GM04504 (cell line): ENCODE measurements at regions not wholly inside any gene's neighbourhood (a gene's known extent, or its start where the extent isn't known, plus 50 kb on each side); places are given as distances from the start of the nearest gene placed in this dataset.
"Not testable (repeated sequence)": the region's sequence is repeated elsewhere in the genome, so short reads cannot be mapped to it uniquely, and the experiment has no call there.

Experiments
- DNase-seq: peaks from one replicate; pipeline ENCODE4 v3.0.0-alpha.2; 2012; ENCODE audit warnings: low read depth

GRCh38 chr9:30012622-30013021, 2371.8 kb upstream of the ACO1 start:
- DNase-seq, result no peak

DNA sequence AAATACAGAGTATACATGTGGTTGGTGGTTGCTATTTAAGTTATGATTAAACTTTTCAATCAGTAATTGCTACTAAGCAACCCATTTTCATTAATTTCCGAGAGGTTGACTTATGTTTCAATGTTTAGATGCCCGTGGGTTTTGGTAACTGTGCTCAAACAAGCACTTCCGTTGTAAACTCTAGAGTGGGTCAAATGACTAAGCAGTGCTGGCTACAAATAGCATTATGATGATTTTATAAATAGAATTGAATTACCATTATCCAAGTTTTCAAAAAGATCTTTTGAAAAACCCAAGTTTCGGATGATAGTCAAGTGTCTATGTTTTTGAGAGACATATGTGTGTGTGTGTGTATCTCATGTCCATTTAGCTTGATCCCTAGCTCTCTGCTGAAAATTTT, 2369.4 kb upstream of the ACO1 start:
- no peak for DNase-seq

- no peak for DNase-seq
These were observed 2364.3 kb upstream of the ACO1 start for GRCh38 chr9:30020161-30020560.

DNA sequence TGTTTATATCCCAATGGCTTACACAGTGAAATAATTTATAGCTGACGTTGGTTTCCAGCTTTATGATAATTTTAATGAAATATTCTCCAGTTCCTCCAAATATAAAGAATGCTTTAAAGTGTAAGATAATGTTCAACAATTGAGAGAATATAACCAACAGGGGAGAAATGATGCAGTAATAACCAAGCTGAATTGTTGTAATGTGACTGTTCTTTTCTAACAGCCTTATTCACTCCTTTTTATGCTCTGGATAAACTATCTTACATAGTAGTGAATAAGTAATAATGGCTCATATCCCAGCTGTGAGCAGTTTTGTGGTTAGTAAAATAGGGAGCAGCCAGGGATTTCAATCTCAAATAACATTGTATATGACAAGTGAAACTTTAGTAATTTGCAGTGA, 2348.7 kb upstream of the ACO1 start:
- no peak for DNase-seq

GRCh38 chr9:30036558-30036957, 2347.9 kb upstream of the ACO1 start:
- DNase-seq, result no peak

- no peak for DNase-seq
These were observed 2344.7 kb upstream of the ACO1 start for GRCh38 chr9:30039712-30040111.

DNA sequence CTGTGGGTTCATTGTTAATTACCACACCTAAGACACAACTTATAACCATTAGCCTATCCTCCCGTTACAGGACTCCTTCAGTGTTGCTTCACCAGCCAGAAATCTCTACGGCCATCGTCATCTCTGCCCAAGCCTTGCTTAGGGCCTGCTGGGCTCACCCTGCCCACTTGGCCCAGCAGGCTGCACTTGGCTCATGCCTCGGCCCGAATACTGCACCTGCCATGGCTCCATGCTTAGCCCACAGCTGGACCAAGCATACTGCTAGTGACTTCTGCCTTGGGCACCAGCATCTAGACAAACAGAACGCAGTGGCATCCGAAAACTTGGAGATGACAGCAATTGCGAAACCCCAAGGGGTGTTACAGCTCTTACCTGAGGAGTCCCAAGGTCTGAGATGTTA, 2336.0 kb upstream of the ACO1 start:
- DNase-seq, result no peak

DNA sequence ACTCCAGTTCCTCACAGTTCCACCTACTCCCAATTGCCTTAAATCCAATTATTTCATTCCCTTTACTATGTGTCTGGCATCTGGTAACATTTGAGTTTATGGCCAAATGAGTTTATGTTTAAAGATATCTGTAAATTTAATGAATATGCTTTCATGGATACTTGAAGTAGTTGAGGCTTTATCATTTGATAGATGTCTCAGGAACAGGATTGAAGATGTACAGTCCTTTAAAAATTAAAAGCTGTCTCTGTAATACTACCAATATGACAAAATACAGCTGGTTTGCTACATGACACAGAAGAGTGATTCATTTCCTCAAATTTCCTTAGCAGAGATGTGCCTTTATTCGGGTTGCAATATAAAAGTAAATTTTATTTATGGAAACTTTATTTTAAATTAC, 2326.0 kb upstream of the ACO1 start:
- DNase-seq, result no peak

- DNase-seq, result no peak
These were observed 2323.5 kb upstream of the ACO1 start for GRCh38 chr9:30060976-30061375.

GRCh38 chr9:30065888-30066287, 2318.6 kb upstream of the ACO1 start:
- no peak for DNase-seq

GRCh38 chr9:30069236-30069635, 2315.2 kb upstream of the ACO1 start:
- not testable (repeated sequence) for DNase-seq

- no peak for DNase-seq
These were observed 2309.4 kb upstream of the ACO1 start for GRCh38 chr9:30075022-30075421.

DNA sequence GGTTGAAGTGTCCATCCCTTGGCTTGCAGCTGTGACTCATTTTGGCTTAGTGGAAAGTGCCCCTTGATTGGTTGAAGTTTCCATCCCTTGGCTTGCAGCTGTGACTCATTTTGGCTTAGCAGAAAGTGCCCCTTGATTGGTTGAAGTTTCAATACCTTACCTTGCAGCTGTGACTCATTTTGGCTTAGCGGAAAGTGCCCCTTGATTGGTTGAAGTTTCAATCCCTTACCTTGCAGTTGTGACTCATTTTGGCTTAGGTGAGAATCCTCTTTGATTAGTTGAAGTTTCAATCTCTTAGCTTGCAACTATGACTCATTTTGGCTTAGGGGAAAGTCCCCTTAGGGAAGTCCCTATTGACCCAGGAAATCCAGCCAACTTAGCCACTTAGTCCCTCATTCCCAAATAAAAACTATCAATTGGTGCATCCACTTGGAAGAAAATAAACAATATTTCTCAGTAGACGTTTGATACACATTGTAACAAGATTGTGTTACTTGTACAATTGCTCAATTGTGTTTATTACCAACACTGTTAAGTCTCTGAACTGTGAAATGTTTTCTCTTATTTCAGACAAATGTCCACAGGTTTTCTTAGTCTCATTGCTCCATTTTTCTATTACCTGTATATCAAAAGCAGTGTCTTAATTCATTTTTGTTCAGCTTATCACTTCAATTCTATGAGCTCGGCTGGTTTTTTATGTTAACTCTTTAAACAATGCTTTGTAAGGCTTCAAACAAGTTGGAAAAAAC, 2308.8 kb upstream of the ACO1 start:
- no peak for DNase-seq

GRCh38 chr9:30078195-30078594, 2306.2 kb upstream of the ACO1 start:
- no peak for DNase-seq

DNA sequence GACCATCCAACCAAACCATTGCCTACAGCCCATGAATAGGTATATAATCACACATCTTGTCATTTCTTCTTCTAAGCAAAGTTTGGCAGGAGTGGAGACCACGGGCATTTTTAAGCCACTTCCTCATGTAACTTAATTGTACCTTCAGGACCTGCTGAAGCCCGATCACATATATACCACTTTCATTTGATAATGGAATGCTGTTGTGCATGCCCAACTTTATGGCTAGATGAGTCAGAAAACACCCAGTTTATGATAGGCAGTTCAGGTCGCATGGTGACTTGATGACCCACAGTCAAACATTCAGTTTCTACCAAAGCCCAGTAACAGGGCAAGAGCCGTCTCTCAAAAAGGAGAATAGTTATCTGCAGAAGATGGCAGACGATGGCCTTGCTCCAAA, 2295.0 kb upstream of the ACO1 start:
- no peak for DNase-seq

DNA sequence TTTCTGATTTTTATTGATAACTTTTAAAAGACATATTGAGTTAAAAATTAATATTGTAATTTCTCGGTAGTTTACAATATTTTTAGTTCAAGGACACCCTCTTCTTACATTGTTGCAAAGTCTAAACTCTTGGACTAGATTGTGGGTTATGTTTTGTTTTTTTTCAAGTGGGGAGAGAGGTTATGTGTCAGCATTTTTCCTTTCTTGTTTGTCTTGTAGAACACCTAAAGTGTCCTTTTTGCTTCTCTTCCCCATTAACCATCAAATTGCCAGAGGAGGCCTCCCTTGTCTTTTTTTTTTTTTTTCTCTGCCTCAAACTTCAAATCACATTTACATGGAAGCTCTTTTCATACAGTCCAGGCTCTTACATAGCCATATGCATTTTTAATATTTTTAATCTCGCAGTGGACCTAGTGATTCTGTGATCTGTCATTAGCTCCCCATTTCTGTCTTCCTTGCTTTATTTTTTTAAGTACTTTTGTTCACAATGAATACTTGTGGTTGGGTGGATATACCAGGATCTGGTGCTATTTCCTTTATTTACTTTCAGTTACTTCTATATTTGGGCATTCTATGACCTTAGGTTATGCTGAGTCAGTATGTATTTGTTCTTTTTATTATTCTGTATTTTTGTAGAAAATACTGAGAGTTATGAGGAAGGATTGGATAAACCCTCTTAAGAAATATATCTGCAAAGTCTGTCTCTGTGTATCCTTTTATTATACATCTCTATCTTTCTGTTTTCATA, 2280.6 kb upstream of the ACO1 start:
- no peak for DNase-seq

DNA sequence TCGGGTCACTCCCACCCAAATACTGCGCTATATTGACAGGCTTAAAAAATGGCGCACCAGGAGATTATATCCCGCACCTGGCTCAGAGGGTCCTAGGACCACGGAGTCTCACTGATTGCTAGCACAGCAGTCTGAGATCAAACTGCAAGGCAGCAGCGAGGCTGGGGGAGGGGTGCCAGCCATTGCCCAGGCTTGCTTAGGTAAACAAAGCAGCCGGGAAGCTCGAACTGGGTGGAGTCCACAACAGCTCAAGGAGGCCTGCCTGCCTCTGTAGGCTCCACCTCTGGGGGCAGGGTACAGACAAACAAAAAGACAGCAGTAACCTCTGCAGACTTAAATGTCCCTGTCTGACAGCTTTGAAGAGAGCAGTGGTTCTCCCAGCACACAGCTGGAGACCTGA, 2277.3 kb upstream of the ACO1 start:
- not testable (repeated sequence) for DNase-seq

GRCh38 chr9:30116673-30117217, 2267.7 kb upstream of the ACO1 start:
- no peak for DNase-seq

DNA sequence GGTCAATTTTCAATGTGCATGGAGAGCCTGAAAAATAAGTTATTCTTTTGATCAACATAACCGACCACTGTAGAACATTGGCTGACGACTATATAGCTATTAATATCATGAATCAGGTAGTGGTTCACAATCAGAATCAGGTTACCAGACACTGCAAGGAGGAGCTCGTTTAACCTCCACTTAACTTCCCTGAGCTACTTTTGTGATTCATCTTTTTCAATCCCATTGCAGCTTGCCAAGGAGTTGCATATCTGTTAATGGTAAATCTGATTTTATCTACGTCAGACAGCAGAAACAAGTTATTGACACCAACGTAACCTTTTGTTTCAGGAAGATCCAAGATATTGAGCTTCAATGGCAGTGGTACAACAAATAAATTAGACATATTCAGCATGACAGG, 2263.8 kb upstream of the ACO1 start:
- no peak for DNase-seq

GRCh38 chr9:30121611-30122010, 2262.8 kb upstream of the ACO1 start:
- DNase-seq, result no peak

DNA sequence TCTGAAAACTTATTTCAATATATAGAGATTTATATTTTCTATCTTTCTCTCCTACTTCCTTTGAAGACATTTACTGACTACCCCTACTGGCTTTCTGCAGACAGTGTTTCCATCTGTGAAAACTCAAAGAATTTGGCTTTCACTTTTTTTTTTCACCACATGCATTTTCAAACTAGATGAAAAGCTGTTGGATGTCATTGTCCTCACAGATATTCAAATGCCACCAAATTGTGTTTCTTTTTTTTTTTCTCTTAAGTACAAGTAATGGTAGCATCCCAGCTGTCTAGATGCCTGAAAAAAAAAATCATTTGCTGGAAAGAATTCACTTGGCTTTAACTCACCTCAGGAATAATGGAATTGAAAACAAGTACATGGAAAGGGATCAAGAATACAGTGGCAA, 2258.6 kb upstream of the ACO1 start:
- no peak for DNase-seq

GRCh38 chr9:30127371-30127770, 2257.1 kb upstream of the ACO1 start:
- DNase-seq, result no peak

DNA sequence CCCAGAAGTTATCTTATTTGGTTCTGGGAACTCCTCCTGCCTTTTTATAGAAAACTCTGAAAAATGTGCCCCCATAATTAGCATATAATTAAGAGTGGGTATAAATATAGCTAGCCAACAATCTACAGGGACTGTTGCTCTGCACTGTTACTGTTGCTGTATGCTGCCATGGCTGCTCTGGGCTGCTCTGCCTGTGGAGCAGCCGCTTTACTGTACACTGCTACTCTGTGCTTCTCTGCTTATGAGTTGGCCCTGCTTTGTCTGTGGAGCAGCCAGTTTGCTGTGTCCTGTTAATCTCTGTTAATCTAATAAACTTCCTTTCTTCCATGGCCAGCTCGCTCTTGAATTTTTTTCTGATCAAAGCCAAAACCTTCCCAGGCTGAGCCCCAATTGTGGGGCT, 2244.0 kb upstream of the ACO1 start:
- no peak for DNase-seq

GRCh38 chr9:30160570-30160969, 2223.9 kb upstream of the ACO1 start:
- DNase-seq, result no peak
